IPS-NIHi7 (cell line): ENCODE measurements at regions not wholly inside any gene's neighbourhood (a gene's known extent, or its start where the extent isn't known, plus 50 kb on each side); places are given as distances from the start of the nearest gene placed in this dataset.

Source experiments
- DNase-seq: peaks from one replicate; pipeline ENCODE4 v3.0.0; 2012; ENCODE audit warnings: mixed read lengths; ENCODE audit errors: extremely low spot score

GRCh38 chr16:9449597-9449996, 358.2 kb downstream of the HAPSTR1 start:
- DNase-seq, result no peak

- DNase-seq, result no peak
Observed at GRCh38 chr16:9457215-9457614, 365.8 kb downstream of the HAPSTR1 start.

- no peak for DNase-seq
Observed at GRCh38 chr16:9458816-9459215, 367.4 kb downstream of the HAPSTR1 start.

GRCh38 chr16:9462984-9463383, 371.5 kb downstream of the HAPSTR1 start:
- DNase-seq, result no peak

- DNase-seq, result no peak
Observed at GRCh38 chr16:9463461-9463860, 372.0 kb downstream of the HAPSTR1 start.

- no peak for DNase-seq
Observed at GRCh38 chr16:9465161-9465560, 373.7 kb downstream of the HAPSTR1 start.

- DNase-seq, result no peak
Observed at GRCh38 chr16:9469512-9469911, 378.1 kb downstream of the HAPSTR1 start.

GRCh38 chr16:9476744-9477143, 385.3 kb downstream of the HAPSTR1 start:
- DNase-seq, result no peak

- no peak for DNase-seq
Observed at GRCh38 chr16:9479008-9479407, 387.6 kb downstream of the HAPSTR1 start.

- DNase-seq, result no peak
Observed at GRCh38 chr16:9480503-9480902, 389.1 kb downstream of the HAPSTR1 start.

GRCh38 chr16:9481747-9482730, 390.6 kb downstream of the HAPSTR1 start:
- DNase-seq, result no peak

GRCh38 chr16:9484426-9484825, 393.0 kb downstream of the HAPSTR1 start:
- no peak for DNase-seq

GRCh38 chr16:9484881-9485280, 393.4 kb downstream of the HAPSTR1 start:
- DNase-seq, result no peak

GRCh38 chr16:9489835-9490467, 398.5 kb downstream of the HAPSTR1 start:
- no peak for DNase-seq

GRCh38 chr16:9495824-9496223, 404.4 kb downstream of the HAPSTR1 start:
- DNase-seq, result no peak

GRCh38 chr16:9497750-9498149, 406.3 kb downstream of the HAPSTR1 start:
- no peak for DNase-seq

GRCh38 chr16:9499941-9500593, 408.6 kb downstream of the HAPSTR1 start:
- peak; percentile 56 for DNase-seq

- DNase-seq, result no peak
Observed at GRCh38 chr16:9500872-9501271, 409.4 kb downstream of the HAPSTR1 start.

GRCh38 chr16:9503251-9503984, 412.0 kb downstream of the HAPSTR1 start:
- no peak for DNase-seq

- no peak for DNase-seq
Observed at GRCh38 chr16:9508328-9508936, 417.0 kb downstream of the HAPSTR1 start.

- DNase-seq, result no peak
Observed at GRCh38 chr16:9509663-9510062, 418.2 kb downstream of the HAPSTR1 start.
